Peyer's patch (tissue), 4 donors: ENCODE measurements at regions not wholly inside any gene's neighbourhood (a gene's known extent, or its start where the extent isn't known, plus 50 kb on each side); places are given as distances from the start of the nearest gene placed in this dataset.

Experiments used
- CTCF ChIP-seq, 6 experiments: fragments of 450-650 bp in 4 of 6; fragments of 200-600 bp in 2 of 6; sonication (generic) in 1 of 6; IDR thresholded peaks; one replicate each; pipeline ENCODE4 v1.5.1; 2017 to 2019; ENCODE audit warnings: antibody characterized with exemption in 6 of 6, mild to moderate bottlenecking in 3 of 6, moderate library complexity in 1 of 6
- POLR2A ChIP-seq, 2 donors: fragments of 450-650 bp; IDR thresholded peaks; one replicate each; pipeline ENCODE4 v1.5.1; 2017; ENCODE audit warnings: antibody characterized with exemption in 2 of 2, mild to moderate bottlenecking in 2 of 2, moderate library complexity in 2 of 2

GRCh38 chr1:187477535-187477934 is 648.8 kb downstream of the PLA2G4A start:
- TF ChIP-seq CTCF (IDR thresholded peaks at IDR 0.05), result no peak
- TF ChIP-seq POLR2A (IDR thresholded peaks at IDR 0.05), result no peak
